CD8-positive, alpha-beta memory T cell (primary cell): ENCODE measurements at regions not wholly inside any gene's neighbourhood (a gene's known extent, or its start where the extent isn't known, plus 50 kb on each side); places are given as distances from the start of the nearest gene placed in this dataset.

Source experiments
- CTCF ChIA-PET: fragments of 350-600 bp; sonication (Branson Sonifier 250); formaldehyde crosslinking; loops from one replicate; lab custom pipeline; 2021; ENCODE audit warnings: antibody characterized with exemption; lab: Charles Lee
- POLR2A ChIA-PET: fragments of 350-600 bp; sonication (Branson Sonifier 250); formaldehyde crosslinking; loops from one replicate; lab custom pipeline; 2021; ENCODE audit warnings: antibody characterized with exemption; lab: Charles Lee
- DNase-seq, 5 donors: peaks; one replicate each; pipeline versions ENCODE4 v3.0.0 to v3.0.0-alpha.2; 2020 to 2022; ENCODE audit warnings: mixed read lengths in 1 of 5
- H3K27ac ChIP-seq: one replicate; pipeline ENCODE4 v1.7.0; 2013; ENCODE audit warnings: low read depth, mild to moderate bottlenecking, low read length, moderate library complexity
- H3K27me3 ChIP-seq: 2 replicates; pipeline ENCODE4 v1.7.0; 2013; ENCODE audit warnings: low read length, mild to moderate bottlenecking; ENCODE audit not compliant: insufficient read depth, poor library complexity, severe bottlenecking
- H3K36me3 ChIP-seq: 2 replicates; pipeline ENCODE4 v1.7.0; 2013; ENCODE audit warnings: mild to moderate bottlenecking, low read length, moderate library complexity; ENCODE audit not compliant: insufficient read depth
- H3K4me1 ChIP-seq: 2 replicates; pipeline ENCODE4 v1.7.0; 2013; ENCODE audit warnings: mild to moderate bottlenecking, low read length, moderate library complexity; ENCODE audit not compliant: insufficient read depth
- H3K4me3 ChIP-seq: 2 replicates; pipeline ENCODE4 v1.7.0; 2013; ENCODE audit warnings: mild to moderate bottlenecking, low read length
- H3K9me3 ChIP-seq: 2 replicates; pipeline ENCODE4 v1.7.0; 2013; ENCODE audit warnings: mild to moderate bottlenecking, low read length
- H3K27ac Mint-ChIP-seq, 8 donors: one replicate each; pipeline ENCODE4 v1.8.0; 2020 to 2021; ENCODE audit warnings: mixed read lengths in 8 of 8, mild to moderate bottlenecking in 6 of 8, inconsistent platforms in 3 of 8, moderate library complexity in 3 of 8
- H3K27me3 Mint-ChIP-seq, 2 donors: one replicate each; pipeline ENCODE4 v1.8.0; 2020 to 2021; ENCODE audit warnings: mixed read lengths in 2 of 2, mild to moderate bottlenecking in 1 of 2, moderate library complexity in 1 of 2
- H3K36me3 Mint-ChIP-seq, 3 donors: one replicate each; pipeline ENCODE4 v1.8.0; 2020 to 2021; ENCODE audit warnings: mixed read lengths in 3 of 3, inconsistent platforms in 1 of 3, mild to moderate bottlenecking in 1 of 3
- H3K4me1 Mint-ChIP-seq, 3 donors: one replicate each; pipeline ENCODE4 v1.8.0; 2020 to 2021; ENCODE audit warnings: mixed read lengths in 3 of 3, inconsistent platforms in 1 of 3, mild to moderate bottlenecking in 1 of 3
- H3K4me3 Mint-ChIP-seq, 7 donors: one replicate each; pipeline ENCODE4 v1.8.0; 2020 to 2021; ENCODE audit warnings: mixed read lengths in 7 of 7, mild to moderate bottlenecking in 6 of 7, moderate library complexity in 4 of 7, inconsistent platforms in 2 of 7
- H3K9me3 Mint-ChIP-seq, 5 donors: one replicate each; pipeline ENCODE4 v1.8.0; 2020 to 2022; ENCODE audit warnings: mixed read lengths in 5 of 5, mild to moderate bottlenecking in 3 of 5, moderate library complexity in 2 of 5, inconsistent platforms in 1 of 5

GRCh38 chr13:50101590-50101989, 86.3 kb downstream of the KCNRG start:
- Mint-ChIP-seq H3K36me3 (peaks cover 13 to 16% (median 13%) of the 10 kb centered on the region in 3 donors), H3K9me3 (peaks cover 6 to 13% (median 10%) of the 10 kb centered on the region in 5 donors), H3K27me3 (no peaks in the 10 kb centered on the region), H3K4me3 (no peak overlapping the region), H3K4me1 (peaks cover 45 to 67% (median 60%) of the 10 kb centered on the region in 3 donors), H3K27ac (peak overlapping the region in 2 of 8 donors; percentile 42 to 43)
- H3K27me3 ChIP-seq, result no peaks in the 10 kb centered on the region
- no peaks in the 10 kb centered on the region for H3K36me3 ChIP-seq
- CTCF ChIA-PET, result no interaction called here
- H3K27ac ChIP-seq, result no peak overlapping the region
- no peak for DNase-seq
- peaks cover 10% of the 10 kb centered on the region for H3K4me1 ChIP-seq
- H3K4me3 ChIP-seq, result no peak overlapping the region
- H3K9me3 ChIP-seq, result no peaks in the 10 kb centered on the region
- POLR2A ChIA-PET, result interaction anchor here (1.9 kb wide), 1 partner anchor 22 kb away, joined by 16 read pairs; no protein-coding TSS in a partner anchor

GRCh38 chr13:50104493-50104892, 89.2 kb downstream of the KCNRG start:
- peaks cover 0 to 4% (median 3%) of the 10 kb centered on the region in 3 donors for H3K36me3 Mint-ChIP-seq
- H3K4me1 Mint-ChIP-seq, result peaks cover 45 to 62% (median 55%) of the 10 kb centered on the region in 3 donors
- no peaks in the 10 kb centered on the region for H3K36me3 ChIP-seq
- ChIA-PET CTCF (interaction anchor here (1.1 to 1.6 kb wide), 3 partner anchors 14 to 708 kb away, joined by 3 to 4 read pairs (median 3); partner anchors contain the start of gene TRIM13), POLR2A (no interaction called here)
- peaks cover 0 to 2% (median 0%) of the 10 kb centered on the region in 5 donors for H3K9me3 Mint-ChIP-seq
- H3K27ac Mint-ChIP-seq, result peak overlapping the region in 5 of 8 donors; percentile 15 to 85 (median 21)
- H3K9me3 ChIP-seq, result no peaks in the 10 kb centered on the region
- DNase-seq, result no peak
- peaks cover 20% of the 10 kb centered on the region for H3K4me1 ChIP-seq
- no peaks in the 10 kb centered on the region for H3K27me3 Mint-ChIP-seq
- H3K4me3 Mint-ChIP-seq, result no peak overlapping the region
- H3K27me3 ChIP-seq, result no peaks in the 10 kb centered on the region
- H3K27ac ChIP-seq, result no peak overlapping the region
- H3K4me3 ChIP-seq, result no peak overlapping the region

- H3K36me3 Mint-ChIP-seq, result peaks cover 0 to 7% (median 4%) of the 10 kb centered on the region in 3 donors
- H3K27me3 Mint-ChIP-seq, result no peaks in the 10 kb centered on the region
- DNase-seq, result no peak
- H3K27ac Mint-ChIP-seq, result peak overlapping the region; percentile 10 to 94 (median 84)
- Histone ChIP-seq H3K27me3 (no peaks in the 10 kb centered on the region), H3K4me3 (no peak overlapping the region), H3K9me3 (no peaks in the 10 kb centered on the region), H3K27ac (no peak overlapping the region), H3K36me3 (no peaks in the 10 kb centered on the region), H3K4me1 (peaks cover 20% of the 10 kb centered on the region)
- H3K4me1 Mint-ChIP-seq, result peaks cover 55 to 75% (median 71%) of the 10 kb centered on the region in 3 donors
- CTCF ChIA-PET, result interaction anchor here (1.0 to 2.0 kb wide), 4 partner anchors 18 to 109 kb away, joined by 3 to 6 read pairs (median 5); partner anchors contain the start of gene TRIM13
- POLR2A ChIA-PET, result interaction anchor here (0.7 to 0.8 kb wide), 3 partner anchors 17 to 22 kb away, joined by 3 to 4 read pairs (median 3); no protein-coding TSS in a partner anchor
- no peaks in the 10 kb centered on the region for H3K9me3 Mint-ChIP-seq
- peak overlapping the region in 5 of 7 donors; percentile 47 to 73 (median 60) for H3K4me3 Mint-ChIP-seq
These were observed 91.3 kb downstream of the KCNRG start for GRCh38 chr13:50106559-50106958.

- Histone ChIP-seq H3K27me3 (no peaks in the 10 kb centered on the region), H3K4me3 (no peak overlapping the region), H3K4me1 (peaks cover 20% of the 10 kb centered on the region), H3K27ac (no peak overlapping the region), H3K36me3 (no peaks in the 10 kb centered on the region), H3K9me3 (no peaks in the 10 kb centered on the region)
- peak overlapping the region in 5 of 7 donors; percentile 33 to 73 (median 45) for H3K4me3 Mint-ChIP-seq
- peak overlapping the region in 7 of 8 donors; percentile 32 to 91 (median 69) for H3K27ac Mint-ChIP-seq
- POLR2A ChIA-PET, result interaction anchor here (0.7 to 0.8 kb wide), 3 partner anchors 16 to 22 kb away, joined by 3 to 4 read pairs (median 3); no protein-coding TSS in a partner anchor
- peaks cover 53 to 73% (median 69%) of the 10 kb centered on the region in 3 donors for H3K4me1 Mint-ChIP-seq
- no peak for DNase-seq
- no peaks in the 10 kb centered on the region for H3K9me3 Mint-ChIP-seq
- CTCF ChIA-PET, result interaction anchor here (1.0 to 2.0 kb wide), 4 partner anchors 18 to 110 kb away, joined by 3 to 6 read pairs (median 5); partner anchors contain the start of gene TRIM13
- H3K36me3 Mint-ChIP-seq, result peaks cover 0 to 7% (median 4%) of the 10 kb centered on the region in 3 donors
- H3K27me3 Mint-ChIP-seq, result no peaks in the 10 kb centered on the region
These were observed 92.0 kb downstream of the KCNRG start for GRCh38 chr13:50107205-50107604.

GRCh38 chr13:50114961-50115360, 99.7 kb downstream of the KCNRG start:
- POLR2A ChIA-PET, result interaction anchor here (0.9 kb wide), 1 partner anchor 9 kb away, joined by 3 read pairs; no protein-coding TSS in a partner anchor
- H3K4me3 Mint-ChIP-seq, result no peak overlapping the region

GRCh38 chr13:50115695-50116094, 100.5 kb downstream of the KCNRG start:
- Mint-ChIP-seq H3K4me3 (no peak overlapping the region), H3K27me3 (no peaks in the 10 kb centered on the region), H3K36me3 (peaks cover 0 to 3% (median 2%) of the 10 kb centered on the region in 3 donors), H3K27ac (no peak overlapping the region), H3K9me3 (no peaks in the 10 kb centered on the region), H3K4me1 (peaks cover 19 to 30% (median 29%) of the 10 kb centered on the region in 3 donors)
- no peak overlapping the region for H3K4me3 ChIP-seq
- H3K27ac ChIP-seq, result no peak overlapping the region
- no peaks in the 10 kb centered on the region for H3K27me3 ChIP-seq
- H3K9me3 ChIP-seq, result no peaks in the 10 kb centered on the region
- ChIA-PET CTCF (interaction anchor here (1.2 to 1.3 kb wide), 2 partner anchors 30 to 33 kb away, joined by 3 to 5 read pairs; no protein-coding TSS in a partner anchor), POLR2A (no interaction called here)
- H3K36me3 ChIP-seq, result no peaks in the 10 kb centered on the region
- DNase-seq, result no peak
- peaks cover 16% of the 10 kb centered on the region for H3K4me1 ChIP-seq

More at GRCh38 chr13:50114961-50115360, 99.7 kb downstream of the KCNRG start:
- Histone ChIP-seq H3K9me3 (no peaks in the 10 kb centered on the region), H3K27me3 (no peaks in the 10 kb centered on the region), H3K36me3 (no peaks in the 10 kb centered on the region), H3K4me1 (peaks cover 16% of the 10 kb centered on the region), H3K27ac (no peak overlapping the region), H3K4me3 (no peak overlapping the region)
- H3K9me3 Mint-ChIP-seq, result no peaks in the 10 kb centered on the region
- CTCF ChIA-PET, result interaction anchor here (1.2 to 1.3 kb wide), 2 partner anchors 30 to 117 kb away, joined by 3 to 5 read pairs; no protein-coding TSS in a partner anchor
- peaks cover 0 to 3% (median 3%) of the 10 kb centered on the region in 3 donors for H3K36me3 Mint-ChIP-seq
- H3K27me3 Mint-ChIP-seq, result no peaks in the 10 kb centered on the region
- no peak for DNase-seq
- peaks cover 21 to 34% (median 31%) of the 10 kb centered on the region in 3 donors for H3K4me1 Mint-ChIP-seq
- no peak overlapping the region for H3K27ac Mint-ChIP-seq

GRCh38 chr13:50116430-50116973, 101.3 kb downstream of the KCNRG start:
- Mint-ChIP-seq H3K27ac (peak overlapping the region in 3 of 8 donors; percentile 27 to 45 (median 42)), H3K27me3 (no peaks in the 10 kb centered on the region), H3K9me3 (no peaks in the 10 kb centered on the region), H3K4me1 (peaks cover 17 to 32% (median 30%) of the 10 kb centered on the region in 3 donors), H3K4me3 (no peak overlapping the region), H3K36me3 (peaks cover 0 to 6% (median 3%) of the 10 kb centered on the region in 3 donors)
- no peak for DNase-seq
- Histone ChIP-seq H3K4me3 (no peak overlapping the region), H3K27me3 (no peaks in the 10 kb centered on the region), H3K36me3 (no peaks in the 10 kb centered on the region), H3K9me3 (no peaks in the 10 kb centered on the region), H3K27ac (no peak overlapping the region), H3K4me1 (peaks cover 16% of the 10 kb centered on the region)
- CTCF ChIA-PET, result interaction anchor here (1.2 kb wide), 1 partner anchor 34 kb away, joined by 3 read pairs; no protein-coding TSS in a partner anchor
- POLR2A ChIA-PET, result no interaction called here

- Mint-ChIP-seq H3K9me3 (no peaks in the 10 kb centered on the region), H3K27ac (no peak overlapping the region), H3K36me3 (peaks cover 0 to 11% (median 3%) of the 10 kb centered on the region in 3 donors), H3K4me3 (no peak overlapping the region), H3K4me1 (peaks cover 31 to 50% (median 48%) of the 10 kb centered on the region in 3 donors), H3K27me3 (no peaks in the 10 kb centered on the region)
- Histone ChIP-seq H3K4me1 (peaks cover 34% of the 10 kb centered on the region), H3K9me3 (no peaks in the 10 kb centered on the region), H3K4me3 (no peak overlapping the region), H3K27me3 (no peaks in the 10 kb centered on the region), H3K36me3 (no peaks in the 10 kb centered on the region), H3K27ac (no peak overlapping the region)
- DNase-seq, result no peak
- CTCF ChIA-PET, result no interaction called here
- POLR2A ChIA-PET, result no interaction called here
These were observed 104.3 kb downstream of the KCNRG start for GRCh38 chr13:50119591-50119990.
